ENCODE measurements at regions not wholly inside any gene's neighbourhood (a gene's known extent, or its start where the extent isn't known, plus 50 kb on each side); places are given as distances from the start of the nearest gene placed in this dataset.

DNA sequence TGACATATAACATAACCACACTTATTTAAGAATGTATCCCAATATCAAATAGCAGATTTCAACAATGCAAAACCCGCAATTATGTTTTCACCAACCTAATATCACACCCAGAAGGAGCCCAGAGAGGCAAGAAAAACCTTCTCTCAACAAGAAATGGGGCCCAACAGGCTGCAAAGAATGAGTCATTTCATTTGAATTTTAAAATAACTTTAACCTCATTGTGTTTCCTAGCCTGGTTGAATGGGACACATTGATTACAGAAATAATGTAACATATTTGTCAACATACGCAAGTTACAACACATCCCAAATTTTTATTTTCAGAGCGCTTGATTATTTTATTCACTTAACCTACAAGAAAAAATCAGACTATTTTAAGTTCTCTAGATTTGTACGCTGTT, 365.1 kb upstream of the SLCO3A1 start:
- Histone ChIP-seq H3K27me3 (ENCODE audit: low read length) (peaks cover 28% of the 10 kb centered on the region), H3K4me1 (ENCODE audit: insufficient read depth, low read length) (no peaks in the 10 kb centered on the region), H3K4me2 (ENCODE audit: low read length) (no peak overlapping the region), H4K20me1 (ENCODE audit: low read length) (no peaks in the 10 kb centered on the region), H3K4me3 (ENCODE audit: low read length) (no peak overlapping the region), H3K9me3 (ENCODE audit: low read length) (no peaks in the 10 kb centered on the region), H3K79me2 (ENCODE audit: low read length) (no peaks in the 10 kb centered on the region), H3K36me3 (ENCODE audit: low read depth, low read length) (no peaks in the 10 kb centered on the region), H2AFZ (ENCODE audit: low read length) (no peak overlapping the region), H3K9ac (ENCODE audit: low read length) (no peak overlapping the region), H3K9me2 (replicated peaks; ENCODE audit: low read length) (no peaks in the 10 kb centered on the region), H3F3A (ENCODE audit: low read length, unreplicated experiment) (no peaks in the 10 kb centered on the region), H3K27ac (ENCODE audit: low read length) (no peak overlapping the region)
- TF ChIP-seq EZH2phosphoT487 (IDR thresholded peaks at IDR 0.05; ENCODE audit: borderline replicate concordance, low read length) (no peak), EZH2 (IDR thresholded peaks at IDR 0.05; ENCODE audit: low read length, unreplicated experiment) (no peak)
- intact Hi-C loops (cut with micrococcal nuclease): no loop called here
- DNase-seq (no peak), ATAC-seq (no peak)
- ChIA-PET POLR2A (ENCODE audit: unreplicated experiment) (no interaction called here), CTCF (no interaction called here)
- BruUV-seq (replicated peaks): no TSS peak

DNA sequence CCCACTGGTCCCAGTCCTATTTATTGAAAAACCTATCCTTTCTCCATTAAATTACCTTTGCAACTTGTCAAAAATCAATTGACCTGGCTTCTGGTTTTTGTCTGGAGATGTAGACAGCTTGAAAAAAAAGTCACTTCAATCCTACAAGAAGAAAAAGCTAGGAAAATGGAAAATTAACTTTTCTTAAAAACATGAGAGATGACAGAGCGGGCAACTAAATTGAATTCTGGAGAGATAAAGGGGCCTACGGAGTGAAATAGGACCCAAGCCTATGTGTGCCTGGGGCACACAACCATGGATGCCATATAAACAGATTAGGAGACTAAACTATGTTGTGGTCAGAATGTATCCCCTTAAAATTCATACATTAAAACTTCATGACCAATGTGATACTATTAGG, 363.3 kb upstream of the SLCO3A1 start:
- no peaks in the 10 kb centered on the region for H3K79me2 ChIP-seq (ENCODE audit: low read length)
- TF ChIP-seq, protein P1, sequence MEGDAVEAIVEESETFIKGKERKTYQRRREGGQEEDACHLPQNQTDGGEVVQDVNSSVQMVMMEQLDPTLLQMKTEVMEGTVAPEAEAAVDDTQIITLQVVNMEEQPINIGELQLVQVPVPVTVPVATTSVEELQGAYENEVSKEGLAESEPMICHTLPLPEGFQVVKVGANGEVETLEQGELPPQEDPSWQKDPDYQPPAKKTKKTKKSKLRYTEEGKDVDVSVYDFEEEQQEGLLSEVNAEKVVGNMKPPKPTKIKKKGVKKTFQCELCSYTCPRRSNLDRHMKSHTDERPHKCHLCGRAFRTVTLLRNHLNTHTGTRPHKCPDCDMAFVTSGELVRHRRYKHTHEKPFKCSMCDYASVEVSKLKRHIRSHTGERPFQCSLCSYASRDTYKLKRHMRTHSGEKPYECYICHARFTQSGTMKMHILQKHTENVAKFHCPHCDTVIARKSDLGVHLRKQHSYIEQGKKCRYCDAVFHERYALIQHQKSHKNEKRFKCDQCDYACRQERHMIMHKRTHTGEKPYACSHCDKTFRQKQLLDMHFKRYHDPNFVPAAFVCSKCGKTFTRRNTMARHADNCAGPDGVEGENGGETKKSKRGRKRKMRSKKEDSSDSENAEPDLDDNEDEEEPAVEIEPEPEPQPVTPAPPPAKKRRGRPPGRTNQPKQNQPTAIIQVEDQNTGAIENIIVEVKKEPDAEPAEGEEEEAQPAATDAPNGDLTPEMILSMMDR (conservative IDR thresholded peaks at IDR 0.05; ENCODE audit: low read depth, low read length): no peak
- TF ChIP-seq EZH2 (IDR thresholded peaks at IDR 0.05; ENCODE audit: low read length, unreplicated experiment) (no peak), EZH2phosphoT487 (IDR thresholded peaks at IDR 0.05; ENCODE audit: borderline replicate concordance, low read length) (no peak)
- H3K9ac ChIP-seq (ENCODE audit: low read length): no peak overlapping the region
- no peaks in the 10 kb centered on the region for H3K9me3 ChIP-seq (ENCODE audit: low read length)
- no peaks in the 10 kb centered on the region for H3F3A ChIP-seq (ENCODE audit: low read length, unreplicated experiment)
- no peak overlapping the region for H3K27ac ChIP-seq (ENCODE audit: low read length)
- no peaks in the 10 kb centered on the region for H4K20me1 ChIP-seq (ENCODE audit: low read length)
- ATAC-seq (no peak), DNase-seq (no peak)
- ChIA-PET POLR2A (ENCODE audit: unreplicated experiment) (no interaction called here), CTCF (no interaction called here)
- no peaks in the 10 kb centered on the region for H3K9me2 ChIP-seq (replicated peaks; ENCODE audit: low read length)
- H3K4me1 ChIP-seq (ENCODE audit: insufficient read depth, low read length): no peaks in the 10 kb centered on the region
- H2AFZ ChIP-seq (ENCODE audit: low read length): no peak overlapping the region
- H3K4me2 ChIP-seq (ENCODE audit: low read length): no peak overlapping the region
- H3K36me3 ChIP-seq (ENCODE audit: low read depth, low read length): no peaks in the 10 kb centered on the region
- no peak overlapping the region for H3K4me3 ChIP-seq (ENCODE audit: low read length)
- intact Hi-C loops (cut with micrococcal nuclease): no loop called here
- no TSS peak for BruUV-seq (replicated peaks)
- H3K27me3 ChIP-seq (ENCODE audit: low read length): peaks cover 15% of the 10 kb centered on the region

DNA sequence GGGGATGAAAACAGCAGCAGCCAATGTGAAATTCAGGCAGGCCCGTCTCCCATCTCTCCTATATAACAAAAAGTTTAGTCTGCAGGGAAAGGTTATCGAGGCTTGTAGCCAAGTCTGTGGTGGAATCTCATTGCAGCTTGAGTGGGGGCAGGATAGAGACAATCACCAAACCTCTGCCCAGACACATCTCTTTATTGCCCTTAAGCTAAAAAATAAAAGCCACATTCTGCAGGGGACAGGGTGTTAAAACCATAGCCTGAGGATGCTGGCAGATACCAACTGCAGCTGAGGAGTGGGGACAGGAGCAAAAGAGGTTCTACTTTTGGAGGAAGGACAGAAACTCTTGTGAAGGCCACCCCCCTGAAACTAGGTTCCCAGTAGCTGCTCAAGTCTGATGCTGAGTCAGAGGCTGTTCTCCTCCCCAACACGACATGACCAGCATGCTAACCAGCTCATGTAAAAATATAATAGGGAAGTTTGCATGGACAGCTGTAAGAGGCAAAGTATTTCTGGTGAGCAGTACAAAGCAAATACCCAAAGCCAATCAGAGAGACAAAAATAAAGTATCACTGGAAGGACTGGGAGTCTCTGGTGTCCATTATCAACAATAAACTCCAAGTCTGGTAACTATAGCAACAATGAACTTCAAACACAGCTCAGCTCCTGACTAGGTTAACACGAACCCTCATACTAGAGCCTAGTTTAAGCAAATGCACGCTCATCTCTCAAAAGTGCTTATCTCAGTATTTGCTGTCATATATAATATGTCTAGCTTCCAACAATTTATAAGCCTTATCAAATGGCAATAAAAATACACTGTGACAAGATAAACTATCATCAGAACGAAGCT, 362.2 kb upstream of the SLCO3A1 start:
- Histone ChIP-seq H3F3A (ENCODE audit: low read length, unreplicated experiment) (no peaks in the 10 kb centered on the region), H3K9me3 (ENCODE audit: low read length) (no peaks in the 10 kb centered on the region), H3K4me2 (ENCODE audit: low read length) (no peak overlapping the region), H3K4me1 (ENCODE audit: insufficient read depth, low read length) (0 out of 2 replicates have a peak, but pooled peaks cover 3% of the 10 kb centered on the region), H3K79me2 (ENCODE audit: low read length) (no peaks in the 10 kb centered on the region), H3K27me3 (ENCODE audit: low read length) (peaks cover 12% of the 10 kb centered on the region), H4K20me1 (ENCODE audit: low read length) (no peaks in the 10 kb centered on the region), H3K9ac (ENCODE audit: low read length) (no peak overlapping the region), H3K4me3 (ENCODE audit: low read length) (no peak overlapping the region), H3K9me2 (replicated peaks; ENCODE audit: low read length) (no peaks in the 10 kb centered on the region), H3K27ac (ENCODE audit: low read length) (no peak overlapping the region), H3K36me3 (ENCODE audit: low read depth, low read length) (no peaks in the 10 kb centered on the region), H2AFZ (ENCODE audit: low read length) (no peak overlapping the region)
- no TSS peak for BruUV-seq (replicated peaks)
- no peak for TF ChIP-seq EZH2 (IDR thresholded peaks at IDR 0.05; ENCODE audit: low read length, unreplicated experiment)
- TF ChIP-seq EZH2phosphoT487 (IDR thresholded peaks at IDR 0.05; ENCODE audit: borderline replicate concordance, low read length): no peak
- TF ChIP-seq, protein P1 (conservative IDR thresholded peaks at IDR 0.05; ENCODE audit: low read depth, low read length): no peak
- POLR2A ChIA-PET (ENCODE audit: unreplicated experiment): no interaction called here
- no peak for ATAC-seq
- no peak for DNase-seq
- intact Hi-C loops (cut with micrococcal nuclease): no loop called here
- CTCF ChIA-PET: no interaction called here
